ENCODE measurements at regions not wholly inside any gene's neighbourhood (a gene's known extent, or its start where the extent isn't known, plus 50 kb on each side); places are given as distances from the start of the nearest gene placed in this dataset.

DNA sequence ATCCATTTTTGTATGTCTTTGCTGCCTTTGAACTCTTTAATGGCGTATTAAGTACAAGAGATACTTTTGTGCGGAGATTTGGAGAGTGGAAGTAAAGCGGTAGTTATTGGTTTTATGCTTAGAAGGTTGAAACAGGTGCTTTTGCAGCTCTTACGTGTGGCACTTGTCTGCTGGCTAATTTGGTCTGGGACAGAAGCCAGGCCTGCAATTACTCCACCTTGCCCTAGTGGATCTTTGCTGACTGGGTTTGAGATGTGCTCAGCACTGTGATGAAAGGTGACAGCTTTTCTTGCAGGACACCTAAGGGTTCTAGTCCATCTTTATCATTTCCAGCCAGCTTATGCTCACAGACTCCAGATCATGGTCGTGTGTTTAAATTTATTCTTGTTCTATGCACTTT, 252.5 kb downstream of the RPL10L start:
- H3K4me1 ChIP-seq (ENCODE audit: low read depth), result peaks cover 5% of the 10 kb centered on the region
- no peak overlapping the region for H3K27ac ChIP-seq
- H3K9me3 ChIP-seq (ENCODE audit: low read depth), result no peaks in the 10 kb centered on the region
- H3K36me3 ChIP-seq, result no peaks in the 10 kb centered on the region
- H3K27me3 ChIP-seq, result no peaks in the 10 kb centered on the region
- DNase-seq (ENCODE audit: low read depth in 1 of 2, low spot score in 1 of 2), result peak in 1 of 2 donors; percentile 1
- H3K4me3 ChIP-seq, result no peak overlapping the region
- TF ChIP-seq, protein P1, sequence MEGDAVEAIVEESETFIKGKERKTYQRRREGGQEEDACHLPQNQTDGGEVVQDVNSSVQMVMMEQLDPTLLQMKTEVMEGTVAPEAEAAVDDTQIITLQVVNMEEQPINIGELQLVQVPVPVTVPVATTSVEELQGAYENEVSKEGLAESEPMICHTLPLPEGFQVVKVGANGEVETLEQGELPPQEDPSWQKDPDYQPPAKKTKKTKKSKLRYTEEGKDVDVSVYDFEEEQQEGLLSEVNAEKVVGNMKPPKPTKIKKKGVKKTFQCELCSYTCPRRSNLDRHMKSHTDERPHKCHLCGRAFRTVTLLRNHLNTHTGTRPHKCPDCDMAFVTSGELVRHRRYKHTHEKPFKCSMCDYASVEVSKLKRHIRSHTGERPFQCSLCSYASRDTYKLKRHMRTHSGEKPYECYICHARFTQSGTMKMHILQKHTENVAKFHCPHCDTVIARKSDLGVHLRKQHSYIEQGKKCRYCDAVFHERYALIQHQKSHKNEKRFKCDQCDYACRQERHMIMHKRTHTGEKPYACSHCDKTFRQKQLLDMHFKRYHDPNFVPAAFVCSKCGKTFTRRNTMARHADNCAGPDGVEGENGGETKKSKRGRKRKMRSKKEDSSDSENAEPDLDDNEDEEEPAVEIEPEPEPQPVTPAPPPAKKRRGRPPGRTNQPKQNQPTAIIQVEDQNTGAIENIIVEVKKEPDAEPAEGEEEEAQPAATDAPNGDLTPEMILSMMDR (IDR thresholded peaks at IDR 0.05; ENCODE audit: low read depth, low read length), result no peak

DNA sequence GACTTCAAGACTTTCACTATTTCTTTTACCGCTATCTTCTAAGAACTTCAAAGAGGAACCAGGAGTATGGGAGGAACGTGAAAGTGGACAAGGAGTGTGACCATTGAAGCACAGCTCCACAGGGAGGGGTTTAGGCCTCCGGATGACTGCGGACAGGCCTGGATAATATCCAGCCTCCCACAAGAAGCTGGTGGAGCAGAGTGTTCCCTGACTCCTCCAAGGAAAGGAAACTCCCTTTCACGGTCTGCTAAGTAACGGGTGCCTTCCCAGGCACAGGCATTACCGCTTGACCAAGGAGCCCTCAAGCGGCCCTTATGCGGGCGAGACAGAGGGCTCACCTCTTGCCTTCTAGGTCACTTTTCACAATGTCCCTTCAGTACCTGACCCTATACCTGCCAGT, 267.0 kb downstream of the RPL10L start:
- Histone ChIP-seq H3K4me1 (ENCODE audit: low read depth) (no peaks in the 10 kb centered on the region), H3K36me3 (no peaks in the 10 kb centered on the region), H3K27me3 (no peaks in the 10 kb centered on the region), H3K4me3 (no peak overlapping the region), H3K27ac (no peak overlapping the region), H3K9me3 (ENCODE audit: low read depth) (no peaks in the 10 kb centered on the region)
- TF ChIP-seq, protein P1 (IDR thresholded peaks at IDR 0.05; ENCODE audit: low read depth, low read length), result no peak
- no peak for DNase-seq (ENCODE audit: low read depth in 1 of 2, low spot score in 1 of 2)

DNA sequence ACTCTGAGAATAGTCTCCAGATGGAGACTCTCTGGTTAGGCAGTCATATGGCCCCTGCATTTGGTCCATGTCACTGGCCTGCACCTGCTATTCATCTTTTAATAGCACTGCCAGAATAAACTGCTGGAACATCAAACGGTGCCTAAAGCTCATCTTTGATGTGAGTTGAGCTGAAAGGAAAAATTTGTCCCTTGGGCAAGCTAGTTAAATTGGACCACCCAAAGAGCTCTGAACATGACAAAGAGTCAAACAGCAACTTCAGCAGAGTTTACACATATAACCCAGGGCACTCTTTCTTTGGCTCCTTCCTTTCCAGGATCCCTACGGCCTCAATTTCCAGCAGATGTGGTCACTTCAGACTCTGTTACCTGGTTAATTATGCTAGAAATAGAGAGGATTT, 269.9 kb downstream of the RPL10L start:
- H3K36me3 ChIP-seq, result no peaks in the 10 kb centered on the region
- H3K9me3 ChIP-seq (ENCODE audit: low read depth), result no peaks in the 10 kb centered on the region
- no peak for DNase-seq (ENCODE audit: low read depth in 1 of 2, low spot score in 1 of 2)
- TF ChIP-seq, protein P1 (IDR thresholded peaks at IDR 0.05; ENCODE audit: low read depth, low read length), result no peak
- no peak overlapping the region for H3K27ac ChIP-seq
- H3K4me1 ChIP-seq (ENCODE audit: low read depth), result no peaks in the 10 kb centered on the region
- H3K4me3 ChIP-seq, result no peak overlapping the region
- no peaks in the 10 kb centered on the region for H3K27me3 ChIP-seq

DNA sequence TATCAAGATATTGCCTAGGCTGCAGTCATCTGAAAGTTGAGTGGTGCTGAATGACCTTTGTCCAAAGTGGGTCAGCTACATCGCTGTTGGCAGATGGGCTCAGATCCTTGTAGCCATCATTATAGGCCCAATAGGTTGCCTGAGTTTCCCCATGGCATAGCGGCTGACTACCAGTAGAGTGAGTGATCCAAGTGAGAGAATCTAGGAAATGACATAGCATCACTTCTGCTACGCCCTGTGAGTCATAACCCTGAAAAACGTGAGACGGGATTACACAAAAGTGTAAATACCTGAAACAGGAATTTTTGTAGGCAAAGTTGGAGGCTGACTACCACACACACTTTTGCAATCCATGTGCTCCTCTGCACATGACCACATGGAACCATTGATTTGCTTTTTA, 273.3 kb downstream of the RPL10L start:
- Histone ChIP-seq H3K4me3 (no peak overlapping the region), H3K36me3 (no peaks in the 10 kb centered on the region), H3K9me3 (ENCODE audit: low read depth) (no peaks in the 10 kb centered on the region), H3K27ac (no peak overlapping the region), H3K27me3 (no peaks in the 10 kb centered on the region), H3K4me1 (ENCODE audit: low read depth) (no peaks in the 10 kb centered on the region)
- DNase-seq (ENCODE audit: low read depth in 1 of 2, low spot score in 1 of 2), result no peak
- TF ChIP-seq, protein P1 (IDR thresholded peaks at IDR 0.05; ENCODE audit: low read depth, low read length), result no peak

DNA sequence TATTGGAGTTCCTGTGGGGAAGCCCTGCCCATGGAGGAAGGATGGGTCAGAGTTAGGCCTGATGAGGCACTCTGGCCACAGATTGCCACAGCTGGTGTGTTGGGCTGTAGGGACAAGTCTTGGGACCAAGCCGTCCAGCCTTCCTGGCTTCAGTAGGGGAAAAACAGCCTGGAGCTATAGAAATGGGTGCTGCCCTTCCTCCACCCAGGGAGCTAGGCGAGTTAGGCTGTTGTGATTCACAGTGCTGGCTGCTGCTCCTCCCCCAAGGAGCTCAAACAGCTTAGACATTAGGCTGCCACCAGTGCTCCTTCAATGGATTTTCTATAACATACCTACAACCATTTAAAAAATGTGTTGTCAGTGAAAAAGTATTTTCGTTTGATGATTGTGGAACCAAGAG, 274.3 kb downstream of the RPL10L start:
- H3K36me3 ChIP-seq, result no peaks in the 10 kb centered on the region
- DNase-seq (ENCODE audit: low read depth in 1 of 2, low spot score in 1 of 2), result no peak
- H3K27ac ChIP-seq, result no peak overlapping the region
- no peaks in the 10 kb centered on the region for H3K9me3 ChIP-seq (ENCODE audit: low read depth)
- no peak overlapping the region for H3K4me3 ChIP-seq
- H3K4me1 ChIP-seq (ENCODE audit: low read depth), result no peaks in the 10 kb centered on the region
- H3K27me3 ChIP-seq, result no peaks in the 10 kb centered on the region
- TF ChIP-seq, protein P1 (IDR thresholded peaks at IDR 0.05; ENCODE audit: low read depth, low read length), result no peak

DNA sequence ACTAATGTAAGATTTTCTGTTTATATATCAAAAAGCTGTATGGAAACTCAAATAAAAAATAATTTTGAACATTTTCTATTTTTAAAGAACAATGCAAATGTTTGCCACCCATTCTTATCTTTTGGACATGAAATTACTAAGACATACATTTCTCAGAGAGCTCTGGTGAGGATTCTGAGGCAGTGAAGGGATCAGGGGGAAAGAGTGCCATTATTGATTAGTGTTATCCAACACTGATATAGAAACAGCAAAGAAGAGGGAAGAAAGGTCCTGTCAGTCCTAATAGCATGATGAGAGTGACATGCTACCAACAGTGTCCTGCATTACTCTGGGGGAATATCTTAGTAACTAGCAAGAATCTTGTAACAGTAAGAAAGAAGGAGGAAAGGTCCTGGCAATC, 282.2 kb downstream of the RPL10L start:
- TF ChIP-seq, protein P1 (IDR thresholded peaks at IDR 0.05; ENCODE audit: low read depth, low read length), result no peak
- Histone ChIP-seq H3K27ac (no peak overlapping the region), H3K9me3 (ENCODE audit: low read depth) (no peaks in the 10 kb centered on the region), H3K36me3 (no peaks in the 10 kb centered on the region), H3K4me3 (no peak overlapping the region), H3K27me3 (no peaks in the 10 kb centered on the region), H3K4me1 (ENCODE audit: low read depth) (no peaks in the 10 kb centered on the region)
- DNase-seq (ENCODE audit: low read depth in 1 of 2, low spot score in 1 of 2), result no peak

Data from cardiac muscle cell (in vitro differentiated cells and primary cell).